HG03575 (cell line): ENCODE measurements at regions not wholly inside any gene's neighbourhood (a gene's known extent, or its start where the extent isn't known, plus 50 kb on each side); places are given as distances from the start of the nearest gene placed in this dataset.

ENCODE experiments used
- ATAC-seq: cut with Tn5 transposase; IDR thresholded peaks from one replicate; pipeline ENCODE4 v1.9.1; 2021; ENCODE audit not compliant: unreplicated experiment, insufficient number of reproducible peaks, low FRiP score; ENCODE audit errors: extremely low read depth

DNA sequence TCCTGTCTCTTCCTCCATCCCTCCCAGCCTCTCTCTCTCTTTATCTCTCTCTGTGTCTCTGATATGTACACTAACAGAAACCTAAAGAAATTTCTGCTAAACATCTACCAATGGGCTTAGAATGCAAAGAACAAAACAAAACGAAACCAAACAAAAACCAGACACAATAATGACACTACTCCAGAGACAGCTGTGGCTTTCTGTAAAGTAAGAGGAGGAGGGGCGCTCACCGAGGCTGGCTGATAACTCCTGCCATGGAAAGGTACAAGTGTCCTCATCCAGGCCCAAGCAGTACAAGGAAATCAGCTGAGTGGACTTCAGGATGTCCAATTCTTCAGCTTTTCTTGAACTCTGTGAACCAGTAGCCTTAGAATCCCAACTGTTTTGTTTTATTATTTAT, 70.4 kb upstream of the FZD8 start:
- ATAC-seq: no peak

DNA sequence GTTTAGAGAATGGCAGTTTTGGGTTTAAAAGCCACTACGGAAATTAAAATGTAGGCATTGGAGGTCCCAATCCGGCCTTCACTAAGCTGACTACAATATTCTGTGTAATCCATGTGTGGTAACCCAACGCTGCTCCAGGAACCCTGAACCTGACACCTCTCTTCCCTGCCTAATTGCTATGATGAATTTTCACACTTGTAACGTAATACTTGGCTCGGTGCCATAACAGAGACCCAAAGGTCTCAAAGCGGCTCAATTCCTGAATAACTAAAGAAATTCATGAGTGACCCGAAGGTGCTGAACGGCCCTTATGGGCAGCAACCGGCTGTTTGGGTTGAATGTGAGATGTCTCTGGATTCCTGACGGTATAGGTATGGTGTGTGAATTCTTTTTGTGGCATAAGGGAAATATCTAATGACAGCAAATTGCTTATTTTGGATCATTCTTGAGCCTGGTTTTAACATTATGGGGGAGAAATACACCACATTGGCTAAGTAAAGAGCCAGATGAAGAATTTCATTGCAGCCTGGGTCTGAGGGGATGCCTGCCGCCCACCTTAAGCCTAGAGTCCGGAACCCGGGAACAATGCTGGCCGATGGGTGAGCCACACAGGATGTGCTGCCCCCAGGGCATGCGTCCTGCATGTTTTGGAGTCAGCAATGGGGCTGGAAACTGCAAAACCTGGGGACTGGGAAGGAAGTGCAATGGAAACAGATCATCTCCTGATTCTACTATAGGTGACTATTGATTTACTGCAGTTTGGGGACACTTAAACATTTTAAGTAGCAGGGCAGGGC, 69.7 kb upstream of the FZD8 start:
- no peak for ATAC-seq

DNA sequence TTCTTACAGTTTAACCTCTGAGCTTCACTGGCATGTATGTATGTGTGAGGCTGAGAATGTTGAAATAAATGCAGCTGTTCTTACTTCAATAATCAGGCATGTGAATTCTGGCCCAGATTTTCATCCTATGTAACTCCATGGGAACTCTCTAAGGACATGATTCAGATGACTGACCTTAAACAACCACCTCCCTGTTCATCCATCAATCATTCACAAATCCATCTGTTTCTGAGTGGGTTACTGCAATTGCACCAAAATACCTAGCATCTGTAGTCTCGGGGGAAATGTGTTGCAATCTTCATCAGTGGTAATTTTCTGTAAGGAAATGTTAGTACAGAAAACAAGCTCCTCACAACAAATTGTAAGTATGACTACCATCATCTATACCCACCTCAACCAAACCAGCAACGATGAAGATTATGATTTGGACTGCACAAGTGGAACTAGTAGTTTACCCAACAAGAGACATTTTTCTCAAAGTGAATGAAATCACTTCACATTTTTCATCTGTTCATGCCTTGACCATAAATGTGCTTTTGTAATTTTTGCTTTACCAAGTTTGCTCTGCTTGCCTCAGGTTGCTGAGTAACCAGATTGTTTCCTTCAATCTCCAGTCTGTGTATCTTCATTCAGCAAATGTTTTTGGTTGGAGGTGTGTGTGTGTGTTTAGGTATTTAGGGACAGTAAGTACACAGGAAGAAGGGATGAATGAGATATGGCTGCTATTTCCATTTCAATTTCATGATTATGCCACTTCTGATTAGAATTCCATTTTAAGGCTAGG, 65.7 kb upstream of the FZD8 start:
- no peak for ATAC-seq

DNA sequence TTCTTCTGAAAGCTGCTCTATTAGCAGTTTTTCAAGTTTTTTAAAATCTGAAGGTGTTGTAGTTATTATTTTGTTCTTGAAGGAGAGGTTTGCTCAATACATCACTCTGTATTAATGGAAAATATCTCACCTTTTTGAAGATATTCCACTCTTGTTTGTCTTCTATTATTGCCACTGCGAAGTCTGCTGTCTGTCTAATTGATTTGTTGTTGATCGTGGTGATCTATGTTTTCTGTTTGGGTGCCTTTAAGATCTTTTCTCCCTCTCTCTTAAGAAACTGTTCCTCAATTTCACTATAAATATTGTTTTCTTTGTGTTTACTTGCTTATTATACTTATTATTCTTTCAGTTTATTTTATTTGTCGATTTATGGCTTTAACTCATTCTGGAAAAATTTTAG, 64.9 kb upstream of the FZD8 start:
- no peak for ATAC-seq

DNA sequence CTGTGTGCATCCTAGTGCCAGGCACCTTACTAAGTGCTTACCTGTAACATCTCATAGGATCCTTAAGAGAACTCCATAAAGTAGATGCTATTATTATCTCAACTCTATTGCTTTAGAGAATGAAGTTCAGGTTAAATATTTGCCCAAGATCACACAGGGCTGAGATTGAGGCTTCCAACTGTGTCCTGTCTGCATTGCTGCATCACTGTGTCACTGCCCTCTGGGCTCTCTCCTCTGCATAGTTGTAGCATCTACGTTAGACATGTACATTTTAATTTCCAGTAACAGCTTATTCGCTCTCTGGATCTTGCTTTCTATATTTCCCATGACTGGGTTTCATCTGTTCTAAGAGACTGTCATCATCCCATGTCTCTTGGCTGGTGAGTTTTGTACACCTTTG, 63.6 kb upstream of the FZD8 start:
- no peak for ATAC-seq

DNA sequence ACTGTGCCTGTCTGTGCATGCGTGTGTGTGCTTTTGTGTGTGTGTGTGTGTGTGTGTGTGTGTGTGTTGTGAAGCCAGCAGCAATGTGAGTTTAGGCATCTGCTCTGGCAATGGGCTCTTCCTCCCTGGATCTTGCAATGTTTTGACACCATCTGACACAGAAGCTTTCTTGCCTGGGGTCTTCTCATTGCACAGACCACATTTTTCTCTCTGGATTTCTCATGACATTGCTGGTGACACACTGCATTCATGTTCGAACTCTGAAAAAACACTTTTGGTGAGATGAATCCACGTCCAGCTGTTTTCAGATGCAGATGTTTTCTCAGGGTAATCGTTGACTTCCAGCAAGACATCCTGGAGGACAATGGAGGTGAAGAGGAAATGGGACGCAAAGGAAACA, 63.0 kb upstream of the FZD8 start:
- ATAC-seq: no peak

DNA sequence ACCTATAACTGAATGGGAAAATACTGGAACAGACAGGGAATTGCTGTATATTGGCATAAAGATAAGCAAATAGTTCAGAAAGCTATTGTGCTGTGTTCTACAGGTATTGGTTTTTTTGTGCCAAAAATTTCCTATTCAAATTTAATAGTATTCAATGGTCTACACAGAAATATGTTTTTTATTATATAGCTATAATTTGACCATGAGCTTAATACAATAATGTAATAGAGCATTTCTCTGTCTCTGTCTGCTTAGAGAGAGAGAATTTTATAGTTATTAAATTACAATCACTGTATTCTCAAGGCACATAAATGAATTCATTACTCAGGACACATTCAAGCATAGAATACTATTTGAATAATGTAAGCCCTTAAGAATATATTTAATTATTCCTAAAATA, 62.3 kb upstream of the FZD8 start:
- ATAC-seq: no peak

DNA sequence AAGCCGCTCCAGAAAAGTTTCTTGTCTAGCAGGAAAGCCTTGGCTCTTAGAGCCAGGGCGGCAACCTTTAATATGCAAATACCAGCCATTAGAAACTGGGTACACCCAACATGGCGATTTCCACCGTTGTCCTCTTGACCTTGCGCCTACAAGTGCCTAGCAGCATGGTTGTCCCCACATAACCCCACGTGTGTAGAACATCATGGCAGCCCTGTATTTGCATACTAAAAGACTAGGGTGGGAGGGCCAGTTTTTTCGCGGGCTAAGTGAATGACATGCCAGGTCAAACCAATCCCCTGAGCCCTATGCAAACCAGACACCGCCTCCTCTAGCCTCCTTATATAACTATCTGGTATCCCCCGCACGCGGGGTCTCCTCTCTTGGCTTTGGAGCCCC, 58.4 kb upstream of the FZD8 start:
- no peak for ATAC-seq

DNA sequence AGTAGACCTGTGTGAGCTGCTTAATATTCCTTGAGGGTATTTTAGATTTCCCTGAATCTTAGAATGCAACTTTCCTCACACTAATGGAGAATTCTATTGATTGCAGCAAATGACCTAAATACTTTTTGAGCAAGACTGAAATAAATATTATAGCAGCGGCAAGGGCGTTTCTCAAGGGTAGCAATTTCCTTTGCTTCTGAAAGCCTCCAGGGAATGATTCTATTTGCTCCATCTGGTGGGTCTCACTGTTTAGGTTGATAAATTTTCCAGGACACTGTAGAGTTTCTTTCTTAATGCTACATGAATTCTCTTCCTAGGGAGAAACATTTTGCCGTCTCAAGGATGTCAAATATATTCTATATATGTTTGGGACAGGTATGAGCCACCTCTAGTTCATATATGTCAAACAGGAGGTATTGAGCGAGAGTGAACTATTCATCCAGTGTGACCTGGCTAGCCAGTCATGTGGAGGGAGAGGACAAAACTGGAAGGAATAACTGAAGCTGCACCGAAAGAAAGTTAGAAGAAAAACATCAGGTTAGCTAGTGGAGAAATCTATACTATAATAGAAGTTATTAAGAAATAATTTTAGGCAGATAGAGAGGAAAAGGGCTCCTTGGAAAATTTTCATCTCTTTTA, 57.9 kb upstream of the FZD8 start:
- no peak for ATAC-seq

DNA sequence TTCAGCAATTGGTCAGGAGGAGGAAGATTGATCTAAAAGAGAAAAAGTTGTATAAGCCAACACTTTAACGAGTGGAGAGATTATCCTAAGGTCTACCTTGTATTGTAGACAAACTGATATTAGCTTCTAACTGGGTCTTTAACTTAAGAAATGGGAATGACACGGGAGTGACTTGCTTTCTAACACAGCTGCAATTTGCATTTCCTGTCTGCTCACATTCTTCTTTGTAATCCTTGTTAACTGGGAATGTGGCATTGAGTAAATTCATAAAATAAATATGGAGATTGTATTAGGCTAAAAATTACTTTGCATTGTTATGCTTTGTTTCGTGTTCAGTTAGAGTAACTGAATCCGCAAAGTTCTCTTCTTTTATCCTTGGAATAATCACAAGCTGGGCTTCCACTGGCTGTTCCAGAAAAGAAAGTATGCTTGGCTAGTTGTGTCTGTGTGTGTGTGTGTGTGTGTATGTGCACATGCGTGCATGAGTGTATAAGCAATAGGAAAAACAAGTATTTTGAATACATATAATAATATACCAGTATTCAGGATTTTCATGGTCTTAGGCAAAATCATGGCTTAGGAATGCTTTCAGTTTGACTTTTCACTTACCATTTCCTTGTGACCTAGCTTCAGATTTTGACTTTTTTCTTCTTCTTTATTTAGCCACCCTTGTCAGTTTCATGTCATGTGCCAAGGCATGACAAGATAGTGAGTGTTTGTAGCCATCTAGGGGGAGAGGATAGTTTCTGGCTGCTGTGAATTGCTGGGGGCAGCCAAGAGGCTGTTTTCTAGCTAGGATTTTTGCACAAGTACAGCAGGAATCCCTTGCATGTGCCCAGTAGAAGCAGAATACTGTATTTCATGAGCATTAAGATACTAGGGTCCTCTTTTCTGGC, 54.5 kb upstream of the FZD8 start:
- no peak for ATAC-seq

DNA sequence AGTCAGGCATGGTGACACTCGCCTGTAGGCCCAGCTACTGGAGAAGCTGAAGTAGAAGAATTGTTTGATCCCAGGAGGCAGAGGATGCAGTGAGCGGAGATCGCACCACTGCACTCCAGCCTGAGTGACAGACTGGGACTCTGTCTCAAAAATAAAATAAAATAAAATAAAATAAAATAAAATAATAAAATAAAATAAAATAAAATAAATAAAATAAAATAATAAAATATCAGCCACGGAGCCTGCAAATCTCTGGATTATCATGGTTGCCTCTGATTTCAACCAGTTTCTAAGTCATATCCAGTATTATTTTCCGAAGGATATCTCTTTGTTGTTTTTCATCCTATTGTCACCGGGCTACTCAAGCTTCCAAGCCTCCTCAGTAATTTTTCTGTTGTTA, 51.7 kb upstream of the FZD8 start:
- no peak for ATAC-seq
